Immature natural killer cell (primary cell): ENCODE measurements at regions not wholly inside any gene's neighbourhood (a gene's known extent, or its start where the extent isn't known, plus 50 kb on each side); places are given as distances from the start of the nearest gene placed in this dataset.

Source experiments
- DNase-seq, 3 donors: peaks; one replicate each; pipeline ENCODE4 v3.0.0; 2022; ENCODE audit warnings: mixed read lengths in 1 of 3
- H3K27ac Mint-ChIP-seq, 6 donors: one replicate each; pipeline ENCODE4 v1.8.0; 2020; ENCODE audit warnings: mixed read lengths in 6 of 6, mild to moderate bottlenecking in 5 of 6, inconsistent platforms in 4 of 6, moderate library complexity in 3 of 6
- H3K27me3 Mint-ChIP-seq, 3 donors: one replicate each; pipeline ENCODE4 v1.8.0; 2020 to 2021; ENCODE audit warnings: low read depth in 3 of 3, mild to moderate bottlenecking in 3 of 3, mixed read lengths in 3 of 3, moderate library complexity in 3 of 3, inconsistent platforms in 1 of 3
- H3K36me3 Mint-ChIP-seq, 3 donors: one replicate each; pipeline ENCODE4 v1.8.0; 2020; ENCODE audit warnings: mixed read lengths in 3 of 3, inconsistent platforms in 2 of 3, mild to moderate bottlenecking in 2 of 3
- H3K4me1 Mint-ChIP-seq, 2 donors: one replicate each; pipeline ENCODE4 v1.8.0; 2020; ENCODE audit warnings: inconsistent platforms in 2 of 2, mild to moderate bottlenecking in 2 of 2, mixed read lengths in 2 of 2, moderate library complexity in 1 of 2
- H3K4me3 Mint-ChIP-seq, 5 donors: one replicate each; pipeline ENCODE4 v1.8.0; 2020; ENCODE audit warnings: mild to moderate bottlenecking in 5 of 5, mixed read lengths in 5 of 5, inconsistent platforms in 3 of 5, moderate library complexity in 3 of 5
- H3K9me3 Mint-ChIP-seq, 6 donors: one replicate each; pipeline ENCODE4 v1.8.0; 2020; ENCODE audit warnings: mild to moderate bottlenecking in 6 of 6, mixed read lengths in 6 of 6, inconsistent platforms in 4 of 6, moderate library complexity in 3 of 6

DNA sequence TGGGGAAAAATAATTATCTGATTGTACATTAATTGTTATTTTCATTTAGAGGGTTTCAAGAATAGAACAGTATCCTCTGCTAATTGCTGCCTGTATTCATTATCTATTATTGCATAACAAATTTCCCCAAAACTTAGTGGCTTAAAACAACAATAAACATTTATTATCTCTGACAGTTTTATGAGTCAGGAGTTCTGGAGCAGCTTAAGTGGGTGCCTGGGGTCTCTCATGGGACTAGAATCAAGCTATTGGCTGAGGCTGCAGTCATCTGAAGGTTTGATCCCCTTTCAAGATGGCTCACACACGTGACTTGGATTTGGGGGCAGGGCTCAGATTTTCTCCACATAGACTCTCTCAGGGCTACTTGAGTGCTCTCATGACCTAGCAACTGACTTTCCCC, 98.1 kb upstream of the JADE1 start:
- H3K9me3 Mint-ChIP-seq: peaks cover 0 to 2% (median 0%) of the 10 kb centered on the region in 6 donors
- no peak overlapping the region for H3K4me3 Mint-ChIP-seq
- H3K27ac Mint-ChIP-seq: no peak overlapping the region
- no peaks in the 10 kb centered on the region for H3K36me3 Mint-ChIP-seq
- H3K27me3 Mint-ChIP-seq: peaks cover 0 to 3% (median 0%) of the 10 kb centered on the region in 3 donors
- no peak for DNase-seq
- peaks cover 3 to 6% of the 10 kb centered on the region in 2 donors for H3K4me1 Mint-ChIP-seq

- peaks cover 3 to 6% of the 10 kb centered on the region in 2 donors for H3K4me1 Mint-ChIP-seq
- DNase-seq: no peak
- H3K36me3 Mint-ChIP-seq: no peaks in the 10 kb centered on the region
- H3K9me3 Mint-ChIP-seq: peaks cover 0 to 2% (median 0%) of the 10 kb centered on the region in 6 donors
- no peak overlapping the region for H3K4me3 Mint-ChIP-seq
- H3K27ac Mint-ChIP-seq: peak overlapping the region in 1 of 6 donors; percentile 21
- peaks cover 0 to 3% (median 0%) of the 10 kb centered on the region in 3 donors for H3K27me3 Mint-ChIP-seq
These were observed 100.2 kb upstream of the JADE1 start for GRCh38 chr4:128709268-128709667.

DNA sequence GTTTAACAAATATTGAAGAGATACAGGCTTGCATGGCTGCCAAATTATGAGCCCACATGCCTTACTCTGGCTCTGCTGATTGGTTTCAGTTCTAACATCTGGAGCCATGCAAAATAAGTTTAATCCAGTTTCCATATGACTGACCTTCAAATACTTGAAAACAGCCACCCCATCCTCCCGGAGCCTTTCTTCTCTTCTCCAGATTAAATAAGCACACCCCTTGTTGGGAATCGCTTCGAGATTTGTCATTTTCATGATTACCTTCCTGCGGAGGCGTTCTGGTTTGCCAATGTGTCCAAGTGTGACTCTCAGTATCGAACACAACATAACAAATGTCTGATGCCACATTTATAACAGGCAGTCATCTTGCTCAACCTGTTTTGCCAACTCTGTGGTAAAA, 101.6 kb upstream of the JADE1 start:
- peaks cover 3 to 6% of the 10 kb centered on the region in 2 donors for H3K4me1 Mint-ChIP-seq
- H3K36me3 Mint-ChIP-seq: no peaks in the 10 kb centered on the region
- peaks cover 0 to 3% (median 0%) of the 10 kb centered on the region in 3 donors for H3K27me3 Mint-ChIP-seq
- no peak for DNase-seq
- H3K4me3 Mint-ChIP-seq: no peak overlapping the region
- H3K27ac Mint-ChIP-seq: no peak overlapping the region
- H3K9me3 Mint-ChIP-seq: peaks cover 0 to 2% (median 0%) of the 10 kb centered on the region in 6 donors

DNA sequence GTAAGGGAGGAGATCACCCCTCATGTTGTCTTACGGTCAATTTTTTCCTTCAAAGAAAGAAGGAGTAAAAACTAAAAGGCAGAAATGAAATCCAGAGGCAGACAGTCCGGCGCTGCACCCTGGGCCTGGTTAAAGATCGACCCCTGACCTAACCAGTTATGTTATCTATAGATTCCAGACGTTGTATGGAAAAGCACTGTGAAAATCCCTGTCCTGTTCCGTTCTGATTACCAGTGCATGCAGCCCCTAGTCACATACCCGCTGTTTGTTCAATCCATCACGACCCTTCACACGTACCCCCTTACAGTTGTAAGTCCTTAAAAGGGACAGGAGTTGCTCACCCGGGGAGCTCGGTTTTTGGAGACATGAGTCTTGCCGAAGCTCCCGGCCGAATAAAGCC, 105.6 kb upstream of the JADE1 start:
- H3K4me1 Mint-ChIP-seq: peaks cover 0 to under 1% of the 10 kb centered on the region in 2 donors
- DNase-seq: no peak
- peaks cover 0 to 2% (median 0%) of the 10 kb centered on the region in 6 donors for H3K9me3 Mint-ChIP-seq
- H3K27me3 Mint-ChIP-seq: no peaks in the 10 kb centered on the region
- no peaks in the 10 kb centered on the region for H3K36me3 Mint-ChIP-seq
- no peak overlapping the region for H3K4me3 Mint-ChIP-seq
- H3K27ac Mint-ChIP-seq: no peak overlapping the region

DNA sequence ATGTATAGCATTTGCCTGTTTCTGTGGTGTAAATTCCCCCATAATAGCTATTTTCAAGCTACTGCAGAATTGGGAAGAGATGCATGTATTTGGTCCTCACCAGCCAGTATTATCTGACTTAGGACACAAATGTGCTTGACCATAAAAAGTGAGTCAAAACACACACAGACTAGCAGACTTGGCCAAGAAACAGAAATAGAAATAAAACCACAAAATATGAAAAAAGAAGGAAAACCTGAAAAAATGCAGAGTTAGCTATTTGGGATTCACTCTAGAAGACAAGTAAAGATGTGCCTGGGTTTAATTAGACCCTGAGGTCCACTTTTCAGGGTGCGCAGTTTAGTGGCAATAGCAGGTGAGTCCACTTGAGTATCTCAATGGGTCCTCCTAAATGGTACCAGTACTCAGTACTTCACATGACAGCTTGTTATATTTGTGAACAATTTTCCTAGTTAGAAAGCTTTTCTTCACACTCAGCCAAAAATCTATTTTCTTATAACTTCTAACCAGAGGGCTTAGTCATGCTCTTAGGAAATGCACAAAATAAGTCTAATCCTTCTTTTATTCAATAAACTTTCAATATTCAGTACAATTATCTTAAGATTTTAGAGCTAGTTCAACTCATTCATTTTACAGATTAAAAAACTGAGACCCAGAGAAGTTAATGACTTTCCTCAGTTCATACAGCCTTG, 108.7 kb upstream of the JADE1 start:
- Mint-ChIP-seq H3K4me3 (no peak overlapping the region), H3K4me1 (no peaks in the 10 kb centered on the region), H3K27me3 (no peaks in the 10 kb centered on the region), H3K9me3 (no peaks in the 10 kb centered on the region), H3K36me3 (no peaks in the 10 kb centered on the region), H3K27ac (no peak overlapping the region)
- DNase-seq: no peak

DNA sequence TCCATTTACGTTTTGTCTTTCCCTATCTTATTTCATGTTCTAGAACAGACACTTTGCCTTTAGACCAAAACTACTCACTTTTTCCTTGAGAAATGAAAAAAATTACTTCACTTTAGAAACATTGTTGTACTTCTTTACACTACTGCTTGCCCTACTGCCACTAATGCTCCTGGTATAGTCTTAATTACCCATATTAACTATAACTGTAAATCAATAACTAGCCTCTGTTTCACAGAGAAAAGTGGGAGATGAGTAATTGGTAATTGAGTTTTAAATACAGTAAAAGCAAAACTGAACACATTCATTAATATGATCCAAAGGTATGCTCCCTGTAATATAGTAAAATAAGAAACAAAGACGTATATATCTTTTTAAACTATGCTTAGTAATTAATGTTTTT, 111.1 kb upstream of the JADE1 start:
- H3K4me1 Mint-ChIP-seq: no peaks in the 10 kb centered on the region
- H3K9me3 Mint-ChIP-seq: no peaks in the 10 kb centered on the region

DNA sequence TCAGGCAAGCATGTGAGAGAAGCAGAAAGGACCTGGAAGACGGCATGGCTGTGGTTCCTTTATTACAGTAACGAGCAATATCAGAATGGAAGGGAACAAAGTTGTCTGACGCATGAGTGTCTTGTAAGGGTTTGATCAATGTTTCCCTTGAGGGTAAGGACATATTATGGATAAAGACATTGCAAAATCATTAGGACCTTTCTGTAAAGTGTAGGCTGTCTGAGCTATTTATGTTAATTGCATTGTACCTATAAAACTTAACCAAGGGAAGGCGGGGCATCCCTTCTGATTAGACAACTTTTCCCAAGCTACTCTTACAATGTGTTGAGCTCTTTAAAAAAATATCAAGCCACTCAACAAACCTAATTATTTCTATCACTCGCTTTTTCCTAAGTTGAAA, 112.2 kb upstream of the JADE1 start:
- no peaks in the 10 kb centered on the region for H3K36me3 Mint-ChIP-seq
- no peaks in the 10 kb centered on the region for H3K4me1 Mint-ChIP-seq
- H3K27ac Mint-ChIP-seq: no peak overlapping the region
- H3K4me3 Mint-ChIP-seq: no peak overlapping the region
- no peaks in the 10 kb centered on the region for H3K9me3 Mint-ChIP-seq
- H3K27me3 Mint-ChIP-seq: peaks cover 0 to 1% (median 0%) of the 10 kb centered on the region in 3 donors
- no peak for DNase-seq

More for the DNA sequence above, 111.1 kb upstream of the JADE1 start:
- H3K27me3 Mint-ChIP-seq: peaks cover 0 to 1% (median 0%) of the 10 kb centered on the region in 3 donors
- no peak overlapping the region for H3K4me3 Mint-ChIP-seq
- DNase-seq: no peak
- H3K36me3 Mint-ChIP-seq: no peaks in the 10 kb centered on the region
- no peak overlapping the region for H3K27ac Mint-ChIP-seq

DNA sequence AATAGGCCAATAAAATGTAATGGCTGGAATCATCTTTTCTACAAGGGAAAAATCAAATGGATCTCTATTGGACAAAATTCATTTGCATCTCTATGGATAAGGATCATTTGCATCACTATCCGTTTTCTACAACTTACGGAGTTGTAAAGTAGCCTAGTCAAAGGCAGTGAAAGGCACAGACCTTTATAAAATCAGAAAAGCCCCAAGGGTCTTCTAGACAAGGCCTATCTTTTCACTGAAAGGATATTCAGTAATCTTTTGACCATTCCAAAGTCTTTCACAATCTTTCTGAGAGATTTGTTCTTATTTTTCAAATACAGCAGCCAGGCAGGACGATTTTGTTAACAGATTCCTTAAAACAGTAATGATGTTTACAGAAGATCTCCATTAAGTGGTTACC, 119.5 kb upstream of the JADE1 start:
- Mint-ChIP-seq H3K27me3 (peaks cover under 1 to 5% (median 4%) of the 10 kb centered on the region in 3 donors), H3K4me3 (no peak overlapping the region), H3K4me1 (no peaks in the 10 kb centered on the region), H3K36me3 (no peaks in the 10 kb centered on the region), H3K27ac (no peak overlapping the region), H3K9me3 (no peaks in the 10 kb centered on the region)
- DNase-seq: no peak

DNA sequence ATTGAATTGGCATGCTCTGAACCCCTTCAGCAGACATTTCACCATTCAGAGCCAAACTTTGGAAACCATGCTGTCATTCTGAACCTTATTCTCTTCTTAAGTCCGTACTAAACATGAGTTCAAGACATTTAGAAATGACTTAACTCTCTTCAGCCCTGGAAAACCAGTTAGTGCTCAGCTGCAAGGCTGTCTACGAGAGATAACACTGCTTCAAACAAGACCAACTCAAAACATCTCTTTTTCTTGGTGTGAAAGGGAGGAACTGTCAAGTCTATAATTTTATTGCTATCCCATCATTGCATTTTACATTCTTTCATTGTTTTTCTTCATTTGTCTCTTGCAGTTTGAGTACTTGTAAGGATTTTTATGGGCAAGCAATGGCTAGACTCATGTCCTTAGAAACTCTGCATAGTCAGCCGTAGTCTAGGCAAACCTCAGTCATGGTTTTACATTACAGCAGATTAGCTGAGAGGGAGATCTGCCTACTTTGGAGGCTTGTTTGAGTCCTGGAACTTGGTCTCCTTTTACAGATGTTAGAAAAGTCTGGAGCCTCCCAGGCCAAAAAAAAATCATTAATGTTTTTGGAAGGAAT, 120.6 kb upstream of the JADE1 start:
- Mint-ChIP-seq H3K4me3 (no peak overlapping the region), H3K36me3 (no peaks in the 10 kb centered on the region), H3K4me1 (no peaks in the 10 kb centered on the region), H3K9me3 (no peaks in the 10 kb centered on the region), H3K27me3 (peaks cover 0 to 5% (median 4%) of the 10 kb centered on the region in 3 donors), H3K27ac (no peak overlapping the region)
- DNase-seq: no peak

- Mint-ChIP-seq H3K27ac (no peak overlapping the region), H3K4me1 (no peaks in the 10 kb centered on the region), H3K4me3 (no peak overlapping the region), H3K36me3 (no peaks in the 10 kb centered on the region), H3K9me3 (no peaks in the 10 kb centered on the region), H3K27me3 (peaks cover 0 to 5% (median 4%) of the 10 kb centered on the region in 3 donors)
- no peak for DNase-seq
These were observed 121.3 kb upstream of the JADE1 start for GRCh38 chr4:128688033-128688721.

DNA sequence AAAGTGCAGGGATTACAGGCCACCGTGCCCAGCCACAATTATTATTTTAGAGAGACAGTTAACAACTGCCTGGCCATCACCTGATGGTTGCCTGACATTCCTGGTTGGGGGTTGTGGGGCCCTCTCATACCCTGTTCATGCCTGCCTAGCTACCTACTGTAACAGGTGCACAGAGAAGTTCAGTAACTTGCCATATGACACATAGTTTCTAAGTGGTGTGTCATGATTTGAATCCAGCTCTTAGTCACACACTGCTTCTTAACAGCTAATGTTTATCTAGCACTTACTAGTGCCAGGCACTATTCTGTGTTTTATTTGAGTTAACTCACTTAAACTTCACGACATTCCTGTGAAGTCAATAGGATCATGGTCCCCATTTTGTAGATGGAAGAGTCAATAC, 122.7 kb upstream of the JADE1 start:
- Mint-ChIP-seq H3K36me3 (no peaks in the 10 kb centered on the region), H3K9me3 (no peaks in the 10 kb centered on the region), H3K27ac (no peak overlapping the region), H3K4me1 (no peaks in the 10 kb centered on the region), H3K4me3 (no peak overlapping the region), H3K27me3 (peaks cover 0 to 8% (median 5%) of the 10 kb centered on the region in 3 donors)
- no peak for DNase-seq

DNA sequence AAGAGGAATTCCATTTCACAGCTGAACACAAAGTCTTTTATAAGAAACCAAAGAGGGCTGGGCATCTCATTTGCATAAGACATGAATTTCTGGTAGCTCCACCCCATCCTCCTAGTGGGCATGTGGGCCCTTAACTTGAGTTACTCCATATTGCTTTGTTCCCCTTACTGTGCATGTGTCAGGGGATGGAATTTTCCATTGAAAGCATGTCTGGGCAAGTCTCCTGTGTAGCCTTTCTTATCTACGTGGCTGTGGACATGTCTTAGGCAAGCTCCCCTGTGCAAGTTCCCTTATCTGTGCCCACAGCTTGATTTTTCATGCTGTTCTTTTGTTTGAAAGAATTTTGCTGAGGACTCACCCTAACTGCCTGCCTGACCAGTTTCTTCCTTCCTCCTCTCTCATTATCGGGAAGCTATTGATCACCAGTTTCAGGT, 123.5 kb upstream of the JADE1 start:
- DNase-seq: no peak
- H3K4me3 Mint-ChIP-seq: no peak overlapping the region
- H3K27me3 Mint-ChIP-seq: peaks cover 0 to 8% (median 5%) of the 10 kb centered on the region in 3 donors
- no peak overlapping the region for H3K27ac Mint-ChIP-seq
- H3K4me1 Mint-ChIP-seq: no peaks in the 10 kb centered on the region
- no peaks in the 10 kb centered on the region for H3K9me3 Mint-ChIP-seq
- no peaks in the 10 kb centered on the region for H3K36me3 Mint-ChIP-seq

- Mint-ChIP-seq H3K4me3 (no peak overlapping the region), H3K36me3 (no peaks in the 10 kb centered on the region), H3K9me3 (no peaks in the 10 kb centered on the region), H3K4me1 (no peaks in the 10 kb centered on the region), H3K27ac (no peak overlapping the region), H3K27me3 (peaks cover 0 to 8% (median 4%) of the 10 kb centered on the region in 3 donors)
- no peak for DNase-seq
These were observed 125.5 kb upstream of the JADE1 start for GRCh38 chr4:128684016-128684415.

GRCh38 chr4:128682942-128683666, 126.4 kb upstream of the JADE1 start:
- H3K4me1 Mint-ChIP-seq: no peaks in the 10 kb centered on the region
- H3K36me3 Mint-ChIP-seq: no peaks in the 10 kb centered on the region
- H3K9me3 Mint-ChIP-seq: no peaks in the 10 kb centered on the region
- peaks cover 0 to 11% (median 4%) of the 10 kb centered on the region in 3 donors for H3K27me3 Mint-ChIP-seq
- no peak overlapping the region for H3K4me3 Mint-ChIP-seq
- no peak for DNase-seq
- no peak overlapping the region for H3K27ac Mint-ChIP-seq
